Upper lobe of left lung (tissue), 6 donors: ENCODE measurements at regions not wholly inside any gene's neighbourhood (a gene's known extent, or its start where the extent isn't known, plus 50 kb on each side); places are given as distances from the start of the nearest gene placed in this dataset.

Experiments
- ATAC-seq, 2 donors: fragments of 200-7000 bp; cut with Tn5 transposase; one replicate each; pipeline ENCODE4 v1.9.1; 2022; ENCODE audit warnings: mild to moderate bottlenecking in 2 of 2, moderate library complexity in 2 of 2; ENCODE audit not compliant: low FRiP score in 2 of 2
- DNase-seq, 2 donors: peaks; one replicate each; pipeline ENCODE4 v3.0.0-alpha.2; 2019 to 2020
- H3K27ac ChIP-seq, 4 donors: fragments of 200-600 bp; sonication (generic); one replicate each; pipeline ENCODE4 v1.5.1; 2016 to 2019
- H3K27me3 ChIP-seq, 4 donors: fragments of 200-600 bp; sonication (generic); one replicate each; pipeline ENCODE4 v1.5.1; 2017 to 2019
- H3K36me3 ChIP-seq, 4 donors: fragments of 200-600 bp; sonication (generic); one replicate each; pipeline ENCODE4 v1.5.1; 2016 to 2019
- H3K4me1 ChIP-seq, 4 donors: fragments of 200-600 bp; sonication (generic); one replicate each; pipeline ENCODE4 v1.5.1; 2018 to 2019
- H3K4me3 ChIP-seq, 4 donors: fragments of 200-600 bp; sonication (generic); one replicate each; pipeline ENCODE4 v1.5.1; 2017 to 2019; ENCODE audit warnings: mild to moderate bottlenecking in 2 of 4, moderate library complexity in 1 of 4
- H3K9me3 ChIP-seq, 4 donors: fragments of 200-600 bp; sonication (generic); one replicate each; pipeline ENCODE4 v1.5.1; 2018 to 2019
- EP300 ChIP-seq, 4 donors: sonication (generic); formaldehyde crosslinking; IDR thresholded peaks; one replicate each; pipeline ENCODE4 v1.5.1; 2017; ENCODE audit warnings: antibody characterized with exemption in 4 of 4, control low read depth in 2 of 4
- POLR2A ChIP-seq, 4 donors: fragments of 450-650 bp; IDR thresholded peaks; one replicate each; pipeline ENCODE4 v1.5.1; 2016 to 2017; ENCODE audit warnings: antibody characterized with exemption in 4 of 4, mild to moderate bottlenecking in 2 of 4
- POLR2AphosphoS5 ChIP-seq, 2 donors: sonication (generic); formaldehyde crosslinking; IDR thresholded peaks; one replicate each; pipeline ENCODE4 v1.5.1; 2017; ENCODE audit warnings: antibody characterized with exemption in 2 of 2
- WGBS, 2 donors: methylation state at CpG; one replicate each; pipeline ENCODE4 v1.1.5; 2017 to 2018; 5-methylcytosine and 5-hydroxymethylcytosine counted together
- TF ChIP-seq, protein P1 (sequence below), 6 experiments: fragments of 450-650 bp in 4 of 6; fragments of 200-600 bp in 2 of 6; sonication (generic) in 2 of 6; IDR thresholded peaks; one replicate each; pipeline ENCODE4 v1.5.1; 2016 to 2019; ENCODE audit warnings: antibody characterized with exemption in 6 of 6
- donor health status: DM: no; HTN: no; CAD: no; lungs with moderate emphysema.
- donor health status: DM: no; HTN: yes; CAD: no; lungs with severe emphysema.

DNA sequence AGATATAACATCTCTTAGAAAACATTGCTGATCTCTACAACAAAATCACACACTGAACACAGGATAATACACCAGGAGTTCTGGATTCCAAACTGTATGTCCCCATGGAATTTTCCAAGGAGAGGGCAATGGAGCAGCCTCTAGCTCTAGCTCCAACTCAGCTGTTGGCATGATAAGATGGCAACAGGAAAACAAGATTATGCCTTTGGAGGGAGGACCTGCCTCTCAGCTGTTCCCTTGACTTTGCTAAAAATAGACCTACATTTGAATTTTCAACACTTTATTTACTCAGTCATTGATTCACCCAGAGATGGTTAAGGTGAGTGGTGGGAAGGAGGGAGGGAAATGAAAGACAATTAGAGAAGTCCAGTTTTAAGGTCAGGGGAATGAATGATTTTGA is 246.7 kb downstream of the ALDH8A1 start:
- no peaks in the 10 kb centered on the region for H3K27me3 ChIP-seq
- TF ChIP-seq, protein P1, sequence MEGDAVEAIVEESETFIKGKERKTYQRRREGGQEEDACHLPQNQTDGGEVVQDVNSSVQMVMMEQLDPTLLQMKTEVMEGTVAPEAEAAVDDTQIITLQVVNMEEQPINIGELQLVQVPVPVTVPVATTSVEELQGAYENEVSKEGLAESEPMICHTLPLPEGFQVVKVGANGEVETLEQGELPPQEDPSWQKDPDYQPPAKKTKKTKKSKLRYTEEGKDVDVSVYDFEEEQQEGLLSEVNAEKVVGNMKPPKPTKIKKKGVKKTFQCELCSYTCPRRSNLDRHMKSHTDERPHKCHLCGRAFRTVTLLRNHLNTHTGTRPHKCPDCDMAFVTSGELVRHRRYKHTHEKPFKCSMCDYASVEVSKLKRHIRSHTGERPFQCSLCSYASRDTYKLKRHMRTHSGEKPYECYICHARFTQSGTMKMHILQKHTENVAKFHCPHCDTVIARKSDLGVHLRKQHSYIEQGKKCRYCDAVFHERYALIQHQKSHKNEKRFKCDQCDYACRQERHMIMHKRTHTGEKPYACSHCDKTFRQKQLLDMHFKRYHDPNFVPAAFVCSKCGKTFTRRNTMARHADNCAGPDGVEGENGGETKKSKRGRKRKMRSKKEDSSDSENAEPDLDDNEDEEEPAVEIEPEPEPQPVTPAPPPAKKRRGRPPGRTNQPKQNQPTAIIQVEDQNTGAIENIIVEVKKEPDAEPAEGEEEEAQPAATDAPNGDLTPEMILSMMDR (IDR thresholded peaks at IDR 0.05), result no peak
- TF ChIP-seq POLR2A (IDR thresholded peaks at IDR 0.05) (no peak), EP300 (IDR thresholded peaks at IDR 0.05) (no peak), POLR2AphosphoS5 (IDR thresholded peaks at IDR 0.05) (no peak)
- no peak overlapping the region for H3K4me3 ChIP-seq
- DNase-seq, result no peak
- H3K4me1 ChIP-seq, result peaks cover 0 to 6% (median 2%) of the 10 kb centered on the region in 4 donors
- H3K36me3 ChIP-seq, result no peaks in the 10 kb centered on the region
- no peak overlapping the region for H3K27ac ChIP-seq
- ATAC-seq, result no peak
- no peaks in the 10 kb centered on the region for H3K9me3 ChIP-seq

DNA sequence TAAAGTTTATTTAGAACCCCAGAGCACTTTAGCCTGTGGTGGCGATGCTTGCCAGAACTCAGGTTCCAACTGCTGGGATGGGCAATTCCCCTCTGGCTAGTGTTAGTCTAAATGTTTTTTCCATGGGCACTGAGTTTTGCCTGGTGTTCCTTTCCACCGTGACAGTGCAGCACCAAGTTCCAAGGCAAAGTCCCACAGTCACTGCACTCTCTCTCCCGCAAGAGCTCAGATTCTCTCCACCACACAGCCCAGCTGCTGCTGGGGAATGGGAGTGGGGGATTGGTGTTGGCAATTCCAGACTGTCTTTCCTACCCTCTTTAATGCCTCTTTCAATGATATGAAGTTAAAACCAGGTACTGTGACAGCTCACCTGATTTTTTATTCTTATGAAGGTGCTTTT is 247.6 kb downstream of the ALDH8A1 start:
- WGBS, 2 donors, result 94 to 100% methylated on average over 2 to 3 of the region's 3 CpGs
- DNase-seq, result no peak
- H3K4me1 ChIP-seq, result no peaks in the 10 kb centered on the region
- no peak overlapping the region for H3K4me3 ChIP-seq
- H3K27ac ChIP-seq, result no peak overlapping the region
- H3K9me3 ChIP-seq, result no peaks in the 10 kb centered on the region
- TF ChIP-seq POLR2AphosphoS5 (IDR thresholded peaks at IDR 0.05) (no peak), EP300 (IDR thresholded peaks at IDR 0.05) (no peak)
- H3K27me3 ChIP-seq, result no peaks in the 10 kb centered on the region
- no peak for ATAC-seq
- H3K36me3 ChIP-seq, result no peaks in the 10 kb centered on the region

DNA sequence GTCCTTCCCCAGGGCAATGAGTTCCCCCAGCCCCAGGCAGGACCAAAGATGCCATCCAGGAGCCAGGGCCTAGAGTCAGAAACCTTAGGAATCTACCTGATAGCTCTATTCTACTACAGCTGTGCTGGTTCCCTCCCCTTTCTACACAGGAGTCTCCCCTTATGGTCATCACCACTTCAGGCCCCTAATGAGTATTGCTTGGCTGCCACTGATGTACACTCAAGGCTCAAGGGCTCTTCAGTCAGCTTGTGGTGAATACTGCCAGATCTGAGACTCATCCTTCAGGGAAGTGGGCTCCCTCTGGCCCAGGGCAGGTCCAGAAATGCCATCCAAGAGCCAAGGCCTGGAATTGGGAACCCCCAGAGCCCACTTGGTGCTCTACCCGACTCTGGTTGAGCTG is 248.6 kb downstream of the ALDH8A1 start:
- H3K4me3 ChIP-seq, result no peak overlapping the region
- peak in 1 of 2 donors; percentile 45 for DNase-seq
- ATAC-seq, result no peak
- H3K9me3 ChIP-seq, result no peaks in the 10 kb centered on the region
- H3K27me3 ChIP-seq, result no peaks in the 10 kb centered on the region
- no peak for TF ChIP-seq EP300 (IDR thresholded peaks at IDR 0.05)
- TF ChIP-seq POLR2A (IDR thresholded peaks at IDR 0.05), result no peak
- TF ChIP-seq, protein P1 (IDR thresholded peaks at IDR 0.05), result no peak
- 86 to 100% methylated on average over 1 of the region's 1 CpG for WGBS, 2 donors
- no peaks in the 10 kb centered on the region for H3K36me3 ChIP-seq
- H3K4me1 ChIP-seq, result no peaks in the 10 kb centered on the region
- no peak overlapping the region for H3K27ac ChIP-seq

DNA sequence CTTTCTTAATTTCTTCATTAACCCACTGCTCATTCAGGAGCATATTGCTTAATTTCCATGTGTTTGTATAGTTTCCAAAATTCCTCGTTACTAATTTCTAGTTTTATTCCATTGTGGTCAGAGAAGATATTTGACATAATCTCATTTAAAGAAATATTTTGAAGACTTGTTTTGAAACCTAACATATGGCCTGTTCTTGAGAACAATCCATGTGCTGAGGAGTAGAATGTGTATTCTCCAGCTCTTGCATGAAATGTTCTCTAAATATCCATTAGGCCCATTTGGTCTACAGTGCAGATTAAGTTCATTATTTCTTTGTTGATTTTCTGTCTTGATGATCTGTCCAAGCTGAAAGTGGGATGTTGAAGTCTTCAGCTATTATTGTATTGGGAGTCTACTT is 251.7 kb downstream of the ALDH8A1 start:
- no peak for DNase-seq
- Histone ChIP-seq H3K9me3 (no peaks in the 10 kb centered on the region), H3K27ac (no peak overlapping the region), H3K4me3 (no peak overlapping the region), H3K36me3 (no peaks in the 10 kb centered on the region), H3K27me3 (no peaks in the 10 kb centered on the region), H3K4me1 (no peaks in the 10 kb centered on the region)
- ATAC-seq, result no peak
- TF ChIP-seq, protein P1 (IDR thresholded peaks at IDR 0.05), result no peak
- TF ChIP-seq EP300 (IDR thresholded peaks at IDR 0.05), result no peak
- no peak for TF ChIP-seq POLR2A (IDR thresholded peaks at IDR 0.05)
- no peak for TF ChIP-seq POLR2AphosphoS5 (IDR thresholded peaks at IDR 0.05)
- WGBS, 2 donors, result 75 to 90% methylated on average over 1 of the region's 1 CpG

DNA sequence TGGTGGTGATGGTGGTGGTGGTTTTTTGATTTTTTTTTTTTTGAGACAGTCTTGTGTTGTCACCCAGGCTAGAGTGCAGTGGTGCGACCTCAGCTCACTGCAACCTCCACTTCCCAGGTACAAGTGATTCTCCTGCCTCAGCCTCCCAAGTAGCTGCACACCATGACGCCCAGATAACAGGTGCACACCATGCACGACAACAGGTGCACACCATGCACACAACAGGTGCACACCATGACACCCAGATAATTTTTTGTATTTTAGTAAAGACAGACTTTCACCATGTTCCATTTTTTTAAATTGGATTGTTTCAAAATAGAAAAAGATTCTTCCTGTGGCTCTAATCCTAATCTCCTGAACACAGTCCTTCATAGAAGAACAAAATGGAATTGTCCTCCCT is 257.9 kb downstream of the ALDH8A1 start:
- TF ChIP-seq, protein P1 (IDR thresholded peaks at IDR 0.05), result no peak
- no peak for TF ChIP-seq EP300 (IDR thresholded peaks at IDR 0.05)
- H3K36me3 ChIP-seq, result no peaks in the 10 kb centered on the region
- H3K4me1 ChIP-seq, result no peaks in the 10 kb centered on the region
- no peaks in the 10 kb centered on the region for H3K9me3 ChIP-seq
- H3K27me3 ChIP-seq, result no peaks in the 10 kb centered on the region
- no peak for ATAC-seq
- no peak for DNase-seq
- 79 to 90% methylated on average over 3 of the region's 3 CpGs for WGBS, 2 donors
- H3K4me3 ChIP-seq, result no peak overlapping the region
- H3K27ac ChIP-seq, result no peak overlapping the region
